HUES48 (cell line): ENCODE measurements at regions not wholly inside any gene's neighbourhood (a gene's known extent, or its start where the extent isn't known, plus 50 kb on each side); places are given as distances from the start of the nearest gene placed in this dataset.
A peak's percentile ranks its signal among the peaks of the same experiment; 100 is the strongest.
"Not testable (repeated sequence)": the region's sequence is repeated elsewhere in the genome, so short reads cannot be mapped to it uniquely, and the experiment has no call there.

Experiments used
- H3K27ac ChIP-seq: one replicate; pipeline ENCODE4 v1.7.0; 2013; ENCODE audit warnings: low read depth, low read length, inconsistent platforms
- H3K27me3 ChIP-seq: 2 replicates; pipeline ENCODE4 v1.6.1; 2013; ENCODE audit warnings: mild to moderate bottlenecking, low read length; ENCODE audit not compliant: control insufficient read depth, insufficient read depth
- H3K36me3 ChIP-seq: 2 replicates; pipeline ENCODE4 v1.6.1; 2013; ENCODE audit warnings: low read length; ENCODE audit not compliant: control insufficient read depth, insufficient read depth
- H3K4me1 ChIP-seq: 2 replicates; pipeline ENCODE4 v1.6.1; 2013; ENCODE audit warnings: mild to moderate bottlenecking, low read length; ENCODE audit not compliant: control insufficient read depth, insufficient read depth
- H3K4me3 ChIP-seq: 2 replicates; pipeline ENCODE4 v1.5.1; 2013; ENCODE audit warnings: mild to moderate bottlenecking, low read depth, low read length
- H3K9ac ChIP-seq: 2 replicates; pipeline ENCODE4 v1.6.1; 2013; ENCODE audit warnings: mild to moderate bottlenecking, low read depth, low read length, moderate library complexity
- H3K9me3 ChIP-seq: 2 replicates; pipeline ENCODE4 v1.6.1; 2013; ENCODE audit warnings: low read length; ENCODE audit not compliant: control insufficient read depth, insufficient read depth

DNA sequence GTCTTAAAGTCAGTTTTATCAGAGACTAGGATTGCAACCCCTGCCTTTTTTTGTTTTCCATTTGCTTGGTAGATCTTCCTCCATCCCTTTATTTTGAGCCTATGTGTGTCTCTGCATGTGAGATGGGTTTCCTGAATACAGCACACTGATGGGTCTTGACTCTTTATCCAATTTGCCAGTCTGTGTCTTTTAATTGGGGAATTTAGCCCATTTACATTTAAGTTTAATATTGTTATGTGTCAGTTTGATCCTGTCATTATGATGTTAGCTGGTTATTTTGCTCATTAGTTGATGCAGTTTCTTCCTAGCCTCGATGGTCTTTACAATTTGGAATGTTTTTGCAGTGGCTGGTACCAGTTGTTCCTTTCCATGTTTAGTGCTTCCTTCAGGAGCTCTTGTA, 93.3 kb upstream of the GALNT18 start:
- not testable (repeated sequence) for H3K27ac ChIP-seq, H3K9ac ChIP-seq, H3K36me3 ChIP-seq, H3K9me3 ChIP-seq, H3K4me1 ChIP-seq, H3K4me3 ChIP-seq, H3K27me3 ChIP-seq

- Histone ChIP-seq H3K27me3 (no peaks in the 10 kb centered on the region), H3K27ac (no peak overlapping the region), H3K36me3 (no peaks in the 10 kb centered on the region), H3K9me3 (no peaks in the 10 kb centered on the region), H3K4me1 (no peaks in the 10 kb centered on the region), H3K9ac (no peak overlapping the region), H3K4me3 (no peak overlapping the region)
Observed at GRCh38 chr11:11710556-11710955, 88.8 kb upstream of the GALNT18 start.

DNA sequence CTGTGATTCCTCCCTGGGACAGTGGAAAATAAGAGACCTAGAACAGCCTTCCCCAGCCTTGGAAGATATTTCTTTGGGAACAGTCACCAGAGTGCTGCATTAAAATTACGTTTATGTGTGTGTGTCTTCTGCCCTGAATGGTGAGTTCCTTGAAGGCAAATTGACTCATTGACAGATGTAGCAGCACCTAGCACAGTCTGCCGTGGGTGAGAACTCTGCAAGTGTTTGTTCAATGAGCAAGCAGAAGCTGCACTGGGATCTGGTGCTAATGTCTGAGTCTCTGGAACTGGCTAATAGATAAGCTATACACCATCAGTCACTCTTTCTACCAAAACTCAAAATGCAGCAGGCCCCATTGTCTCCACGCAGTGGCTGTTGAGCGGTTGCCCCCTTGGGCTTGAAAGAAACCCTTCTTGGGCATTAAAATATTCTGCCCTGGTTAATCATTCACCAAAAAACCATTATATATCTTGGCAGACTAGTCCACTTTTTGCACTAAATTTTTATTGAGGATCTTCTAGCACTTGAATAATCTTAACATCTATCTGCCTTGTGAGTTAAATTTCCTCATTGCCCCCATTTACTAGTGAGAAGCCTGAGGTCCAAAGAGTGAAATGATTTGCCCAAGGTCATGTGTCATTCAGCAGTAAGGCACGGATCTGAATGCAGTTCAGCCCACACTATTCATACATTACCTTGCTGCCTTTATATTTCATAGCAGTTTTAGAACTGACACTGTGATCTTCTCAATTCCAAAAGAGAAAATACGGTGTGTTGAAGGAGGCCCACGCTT, 87.8 kb upstream of the GALNT18 start:
- Histone ChIP-seq H3K27ac (no peak overlapping the region), H3K9ac (no peak overlapping the region), H3K27me3 (no peaks in the 10 kb centered on the region), H3K36me3 (no peaks in the 10 kb centered on the region), H3K9me3 (no peaks in the 10 kb centered on the region), H3K4me1 (no peaks in the 10 kb centered on the region), H3K4me3 (no peak overlapping the region)

DNA sequence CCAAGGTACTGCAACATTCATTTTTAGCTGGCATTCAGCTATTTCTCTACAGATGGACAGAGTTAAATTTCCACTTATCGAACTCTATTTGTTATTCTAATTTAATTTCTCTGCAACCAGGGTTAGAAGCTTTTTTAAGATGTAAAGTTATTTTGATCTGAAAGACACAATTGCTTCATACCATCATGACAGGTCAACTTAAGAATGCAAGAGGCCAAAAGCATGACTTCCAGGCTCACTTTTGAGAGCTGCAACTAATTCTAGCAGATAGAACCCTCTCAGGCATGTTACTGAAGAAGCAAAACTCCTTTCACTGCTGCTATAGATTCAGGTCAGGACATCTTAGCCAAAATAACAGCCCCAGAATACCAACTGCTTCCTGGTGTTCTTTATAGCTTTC, 86.5 kb upstream of the GALNT18 start:
- no peaks in the 10 kb centered on the region for H3K4me1 ChIP-seq
- no peaks in the 10 kb centered on the region for H3K36me3 ChIP-seq
- no peak overlapping the region for H3K4me3 ChIP-seq
- H3K27ac ChIP-seq: no peak overlapping the region
- H3K27me3 ChIP-seq: no peaks in the 10 kb centered on the region
- no peaks in the 10 kb centered on the region for H3K9me3 ChIP-seq
- no peak overlapping the region for H3K9ac ChIP-seq

DNA sequence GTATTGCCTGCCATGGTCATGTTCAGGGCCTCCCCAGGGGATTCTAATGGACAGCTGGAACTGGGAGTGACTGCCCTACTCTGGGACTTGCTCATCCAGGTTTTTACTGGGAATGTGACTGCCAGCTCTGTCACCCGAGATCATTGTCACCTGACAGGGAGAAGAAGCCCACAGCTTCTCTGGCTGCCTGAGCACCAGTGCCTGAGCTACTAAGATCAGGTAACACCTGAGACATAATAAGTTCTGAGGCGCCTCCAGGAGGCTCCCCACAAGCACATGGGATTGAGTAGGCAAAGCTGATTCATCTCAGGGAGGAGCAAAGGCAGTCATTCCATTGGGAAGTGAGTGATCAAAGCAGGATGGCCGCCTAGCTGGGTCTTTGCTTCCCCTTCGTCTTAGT, 84.2 kb upstream of the GALNT18 start:
- no peak overlapping the region for H3K27ac ChIP-seq
- no peaks in the 10 kb centered on the region for H3K36me3 ChIP-seq
- no peak overlapping the region for H3K4me3 ChIP-seq
- H3K9ac ChIP-seq: no peak overlapping the region
- no peaks in the 10 kb centered on the region for H3K27me3 ChIP-seq
- no peaks in the 10 kb centered on the region for H3K4me1 ChIP-seq
- H3K9me3 ChIP-seq: no peaks in the 10 kb centered on the region

- H3K9me3 ChIP-seq: no peaks in the 10 kb centered on the region
- H3K9ac ChIP-seq: no peak overlapping the region
- no peak overlapping the region for H3K4me3 ChIP-seq
- H3K27me3 ChIP-seq: no peaks in the 10 kb centered on the region
- H3K27ac ChIP-seq: no peak overlapping the region
- no peaks in the 10 kb centered on the region for H3K36me3 ChIP-seq
- no peaks in the 10 kb centered on the region for H3K4me1 ChIP-seq
Observed at GRCh38 chr11:11703885-11704284, 82.1 kb upstream of the GALNT18 start.

GRCh38 chr11:11701070-11701469, 79.3 kb upstream of the GALNT18 start:
- Histone ChIP-seq H3K9ac (no peak overlapping the region), H3K36me3 (no peaks in the 10 kb centered on the region), H3K4me3 (no peak overlapping the region), H3K4me1 (no peaks in the 10 kb centered on the region), H3K27ac (no peak overlapping the region), H3K9me3 (no peaks in the 10 kb centered on the region), H3K27me3 (no peaks in the 10 kb centered on the region)

DNA sequence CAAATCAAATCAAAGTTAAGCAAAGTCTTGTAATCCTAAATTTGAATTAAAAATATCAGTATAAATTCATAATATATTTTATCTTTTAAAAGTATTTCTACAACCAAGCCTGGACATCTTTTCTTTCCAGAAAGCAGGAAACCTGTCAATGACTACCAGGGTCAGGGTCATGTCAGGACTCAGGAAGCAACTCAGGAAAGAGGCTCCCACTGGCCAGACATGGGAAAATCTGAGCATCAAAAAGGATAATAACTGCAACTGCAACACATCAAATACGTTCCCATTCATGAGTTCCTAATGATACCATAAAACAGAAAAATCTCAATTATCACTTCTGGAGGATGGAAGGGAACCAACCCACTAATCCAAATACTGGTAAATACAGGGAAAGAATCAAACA, 76.0 kb upstream of the GALNT18 start:
- H3K36me3 ChIP-seq: no peaks in the 10 kb centered on the region
- no peaks in the 10 kb centered on the region for H3K9me3 ChIP-seq
- no peak overlapping the region for H3K9ac ChIP-seq
- H3K27me3 ChIP-seq: no peaks in the 10 kb centered on the region
- no peaks in the 10 kb centered on the region for H3K4me1 ChIP-seq
- no peak overlapping the region for H3K27ac ChIP-seq
- H3K4me3 ChIP-seq: no peak overlapping the region

GRCh38 chr11:11691296-11692151, 69.7 kb upstream of the GALNT18 start:
- Histone ChIP-seq H3K9ac (peak overlapping the region; percentile 39), H3K27ac (peak overlapping the region; percentile 76), H3K36me3 (no peaks in the 10 kb centered on the region), H3K27me3 (no peaks in the 10 kb centered on the region), H3K4me3 (peak overlapping the region; percentile 30; the same call in 1 of the 2 replicates), H3K4me1 (peaks cover 11% of the 10 kb centered on the region), H3K9me3 (no peaks in the 10 kb centered on the region)

DNA sequence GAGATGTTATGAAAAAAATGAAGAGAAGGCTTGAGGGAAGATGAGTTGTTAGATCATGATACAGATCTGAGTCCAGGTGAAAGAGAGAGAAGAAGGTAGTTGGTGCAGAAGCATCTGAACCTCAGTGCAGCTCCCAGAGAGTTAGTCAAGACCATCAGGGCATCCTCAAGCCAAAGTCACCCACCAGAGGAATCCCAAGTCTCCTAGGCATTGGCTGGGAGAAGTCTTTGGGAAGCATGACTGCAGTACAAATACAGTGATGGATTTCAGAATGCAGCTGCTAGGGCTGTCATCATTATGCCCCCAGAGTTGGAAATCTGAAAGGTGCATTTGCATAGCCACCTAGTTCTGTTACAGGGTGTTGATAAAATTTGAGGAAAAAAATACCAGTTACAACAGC, 59.7 kb upstream of the GALNT18 start:
- Histone ChIP-seq H3K4me1 (no peaks in the 10 kb centered on the region), H3K9ac (no peak overlapping the region), H3K4me3 (no peak overlapping the region), H3K9me3 (no peaks in the 10 kb centered on the region), H3K27ac (no peak overlapping the region), H3K27me3 (no peaks in the 10 kb centered on the region), H3K36me3 (no peaks in the 10 kb centered on the region)

GRCh38 chr11:11677672-11678356, 56.0 kb upstream of the GALNT18 start:
- Histone ChIP-seq H3K9ac (no peak overlapping the region), H3K9me3 (no peaks in the 10 kb centered on the region), H3K4me3 (no peak overlapping the region), H3K4me1 (no peaks in the 10 kb centered on the region), H3K27ac (no peak overlapping the region), H3K27me3 (no peaks in the 10 kb centered on the region), H3K36me3 (no peaks in the 10 kb centered on the region)
